22Rv1 (cell line): ENCODE measurements at regions not wholly inside any gene's neighbourhood (a gene's known extent, or its start where the extent isn't known, plus 50 kb on each side); places are given as distances from the start of the nearest gene placed in this dataset.

Source experiments
- CTCF ChIP-seq: fragments of 450-650 bp; IDR thresholded peaks from 2 replicates; pipeline ENCODE4 v1.5.1; 2017; ENCODE audit warnings: mild to moderate bottlenecking
- ZFX ChIP-seq: fragments of 450-650 bp; IDR thresholded peaks from 2 replicates; pipeline ENCODE4 v1.6.1; 2017; ENCODE audit warnings: antibody characterized with exemption, borderline replicate concordance

GRCh38 chr5:98474782-98475181 lies 298.7 kb upstream of the RGMB start:
- TF ChIP-seq CTCF (no peak), ZFX (no peak)
